OCI-LY1 (cell line): ENCODE measurements at regions not wholly inside any gene's neighbourhood (a gene's known extent, or its start where the extent isn't known, plus 50 kb on each side); places are given as distances from the start of the nearest gene placed in this dataset.

Experiments used
- EZH2 ChIP-seq: fragments of 200-600 bp; sonication (generic), shearing (Covaris generic); IDR thresholded peaks from 2 replicates; pipeline ENCODE4 v1.8.0; 2017; ENCODE audit warnings: borderline replicate concordance, mixed run types, mild to moderate bottlenecking, antibody characterized with exemption, low read length, moderate library complexity, mixed read lengths
- TF ChIP-seq, protein P1 (sequence below): fragments of 200-600 bp; sonication (generic), shearing (Covaris generic); IDR thresholded peaks from 2 replicates; pipeline ENCODE4 v1.5.1; 2017; ENCODE audit warnings: mild to moderate bottlenecking, antibody characterized with exemption, low read length, moderate library complexity, mixed read lengths

- TF ChIP-seq, protein P1, sequence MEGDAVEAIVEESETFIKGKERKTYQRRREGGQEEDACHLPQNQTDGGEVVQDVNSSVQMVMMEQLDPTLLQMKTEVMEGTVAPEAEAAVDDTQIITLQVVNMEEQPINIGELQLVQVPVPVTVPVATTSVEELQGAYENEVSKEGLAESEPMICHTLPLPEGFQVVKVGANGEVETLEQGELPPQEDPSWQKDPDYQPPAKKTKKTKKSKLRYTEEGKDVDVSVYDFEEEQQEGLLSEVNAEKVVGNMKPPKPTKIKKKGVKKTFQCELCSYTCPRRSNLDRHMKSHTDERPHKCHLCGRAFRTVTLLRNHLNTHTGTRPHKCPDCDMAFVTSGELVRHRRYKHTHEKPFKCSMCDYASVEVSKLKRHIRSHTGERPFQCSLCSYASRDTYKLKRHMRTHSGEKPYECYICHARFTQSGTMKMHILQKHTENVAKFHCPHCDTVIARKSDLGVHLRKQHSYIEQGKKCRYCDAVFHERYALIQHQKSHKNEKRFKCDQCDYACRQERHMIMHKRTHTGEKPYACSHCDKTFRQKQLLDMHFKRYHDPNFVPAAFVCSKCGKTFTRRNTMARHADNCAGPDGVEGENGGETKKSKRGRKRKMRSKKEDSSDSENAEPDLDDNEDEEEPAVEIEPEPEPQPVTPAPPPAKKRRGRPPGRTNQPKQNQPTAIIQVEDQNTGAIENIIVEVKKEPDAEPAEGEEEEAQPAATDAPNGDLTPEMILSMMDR, result no peak
- no peak for TF ChIP-seq EZH2
These were observed 553.4 kb downstream of the GALR1 start for GRCh38 chr18:77803024-77803423.
